ENCODE measurements at regions not wholly inside any gene's neighbourhood (a gene's known extent, or its start where the extent isn't known, plus 50 kb on each side); places are given as distances from the start of the nearest gene placed in this dataset.

- no peak for DNase-seq (ENCODE audit: low read depth, low spot score)
- in situ Hi-C loops (cut with MboI), result no loop called here
- H3K4me3 ChIP-seq, result no peak overlapping the region
- no peak overlapping the region for H2AFZ ChIP-seq (ENCODE audit: control insufficient read depth, low read depth, low read length)
- no peaks in the 10 kb centered on the region for H4K20me1 ChIP-seq (ENCODE audit: control insufficient read depth, insufficient read depth)
- no peak overlapping the region for H3K4me2 ChIP-seq (ENCODE audit: control insufficient read depth, insufficient read depth)
- no peaks in the 10 kb centered on the region for H3K4me1 ChIP-seq (ENCODE audit: control insufficient read depth, insufficient read depth, low read length)
- no peak overlapping the region for H3K9ac ChIP-seq (ENCODE audit: control insufficient read depth, insufficient read depth, low read length)
- no peaks in the 10 kb centered on the region for H3K9me3 ChIP-seq (replicated peaks; ENCODE audit: control insufficient read depth, insufficient read depth, low read length)
- ChIA-PET CTCF (no interaction called here), SMC1A (ENCODE audit: uncharacterized antibody, unreplicated experiment) (no interaction called here), RAD21 (ENCODE audit: unreplicated experiment) (no interaction called here), POLR2A (no interaction called here)
- no peaks in the 10 kb centered on the region for H3K36me3 ChIP-seq (ENCODE audit: control insufficient read depth in 2 of 2, insufficient read depth in 2 of 2, low read length in 1 of 2)
- ATAC-seq, result no peak
- intact Hi-C loops (cut with micrococcal nuclease; ENCODE audit: unreplicated experiment), result no loop called here
- FAIRE-seq, result no peak
- no TSS peak for BruUV-seq (replicated peaks)
- TF ChIP-seq HCFC1 (IDR thresholded peaks at IDR 0.05; ENCODE audit: low read length), result no peak
- no peak for TF ChIP-seq ZSCAN29 (IDR thresholded peaks at IDR 0.05)
- no peak for TF ChIP-seq SRF (IDR thresholded peaks at IDR 0.05; ENCODE audit: low read depth in 2 of 2, low read length in 2 of 2)
- TF ChIP-seq FOXK2 (IDR thresholded peaks at IDR 0.05), result no peak
- TF ChIP-seq SREBF2 (IDR thresholded peaks at IDR 0.05; ENCODE audit: low read length), result no peak
- TF ChIP-seq RAD21 (IDR thresholded peaks at IDR 0.05; ENCODE audit: insufficient read depth, low read depth, low read length), result no peak
- no peak for TF ChIP-seq HDAC2 (IDR thresholded peaks at IDR 0.05)
- TF ChIP-seq JUNB (IDR thresholded peaks at IDR 0.05), result no peak
- no peak for TF ChIP-seq ZBTB33 (IDR thresholded peaks at IDR 0.05)
- no peak for TF ChIP-seq NFYA (IDR thresholded peaks at IDR 0.05; ENCODE audit: borderline replicate concordance, low read depth, low read length)
- no peak for TF ChIP-seq CTCF (IDR thresholded peaks at IDR 0.05 in 2 of 3, conservative IDR thresholded peaks at IDR 0.05 in 1 of 3; ENCODE audit: control insufficient read depth in 2 of 3, extremely low read depth in 1 of 3, insufficient read depth in 1 of 3, low read depth in 3 of 3, low read length in 3 of 3)
- no peak for TF ChIP-seq MYC (IDR thresholded peaks at IDR 0.05; ENCODE audit: insufficient read depth, insufficient read length, insufficient replicate concordance, low read length, severe bottlenecking)
- no peaks in the 10 kb centered on the region for H3K27me3 ChIP-seq (replicated peaks in 1 of 2; ENCODE audit: control insufficient read depth in 2 of 2, insufficient read depth in 2 of 2, low read length in 1 of 2)
- H3K79me2 ChIP-seq (ENCODE audit: control insufficient read depth, insufficient read depth, low read length), result no peaks in the 10 kb centered on the region
- H3K27ac ChIP-seq (ENCODE audit: control insufficient read depth, insufficient read depth), result no peak overlapping the region
Observed at GRCh38 chr3:88623709-88624108, 473.9 kb downstream of the C3orf38 start.

Data from GM12878 (cell line).